Lower leg skin (tissue), 3 donors: ENCODE measurements at regions not wholly inside any gene's neighbourhood (a gene's known extent, or its start where the extent isn't known, plus 50 kb on each side); places are given as distances from the start of the nearest gene placed in this dataset.

Experiments
- POLR2A ChIP-seq, 2 donors: fragments of 450-650 bp; IDR thresholded peaks; one replicate each; pipeline ENCODE4 v1.6.1; 2016 to 2017; ENCODE audit warnings: antibody characterized with exemption in 2 of 2, mild to moderate bottlenecking in 1 of 2, moderate library complexity in 1 of 2
- TF ChIP-seq, protein P1 (sequence below), 3 donors: fragments of 450-650 bp; IDR thresholded peaks; one replicate each; pipeline ENCODE4 v1.5.1; 2016; ENCODE audit warnings: antibody characterized with exemption in 3 of 3, mild to moderate bottlenecking in 3 of 3, moderate library complexity in 2 of 3

DNA sequence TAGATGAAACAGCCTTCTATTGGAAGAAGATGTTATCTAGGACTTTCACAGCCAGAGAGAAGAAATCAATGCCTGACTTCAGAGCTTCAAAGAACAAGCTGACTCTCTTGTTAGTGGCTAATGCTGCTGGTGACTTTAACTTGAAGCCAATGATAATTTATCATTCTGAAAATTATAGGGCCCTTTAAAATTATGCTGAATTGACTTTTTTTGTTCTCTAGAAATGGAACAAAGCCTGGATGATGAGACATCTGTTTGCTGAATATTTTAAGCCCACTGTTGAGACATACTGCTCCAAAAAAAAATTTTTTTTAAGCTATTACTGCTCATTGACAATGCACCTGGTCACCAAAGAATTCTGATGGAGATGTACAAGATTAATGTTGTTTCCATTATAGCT, 189.2 kb downstream of the MBL2 start:
- TF ChIP-seq, protein P1, sequence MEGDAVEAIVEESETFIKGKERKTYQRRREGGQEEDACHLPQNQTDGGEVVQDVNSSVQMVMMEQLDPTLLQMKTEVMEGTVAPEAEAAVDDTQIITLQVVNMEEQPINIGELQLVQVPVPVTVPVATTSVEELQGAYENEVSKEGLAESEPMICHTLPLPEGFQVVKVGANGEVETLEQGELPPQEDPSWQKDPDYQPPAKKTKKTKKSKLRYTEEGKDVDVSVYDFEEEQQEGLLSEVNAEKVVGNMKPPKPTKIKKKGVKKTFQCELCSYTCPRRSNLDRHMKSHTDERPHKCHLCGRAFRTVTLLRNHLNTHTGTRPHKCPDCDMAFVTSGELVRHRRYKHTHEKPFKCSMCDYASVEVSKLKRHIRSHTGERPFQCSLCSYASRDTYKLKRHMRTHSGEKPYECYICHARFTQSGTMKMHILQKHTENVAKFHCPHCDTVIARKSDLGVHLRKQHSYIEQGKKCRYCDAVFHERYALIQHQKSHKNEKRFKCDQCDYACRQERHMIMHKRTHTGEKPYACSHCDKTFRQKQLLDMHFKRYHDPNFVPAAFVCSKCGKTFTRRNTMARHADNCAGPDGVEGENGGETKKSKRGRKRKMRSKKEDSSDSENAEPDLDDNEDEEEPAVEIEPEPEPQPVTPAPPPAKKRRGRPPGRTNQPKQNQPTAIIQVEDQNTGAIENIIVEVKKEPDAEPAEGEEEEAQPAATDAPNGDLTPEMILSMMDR (IDR thresholded peaks at IDR 0.05): no peak
- TF ChIP-seq POLR2A (IDR thresholded peaks at IDR 0.05): no peak
